ENCODE measurements at regions not wholly inside any gene's neighbourhood (a gene's known extent, or its start where the extent isn't known, plus 50 kb on each side); places are given as distances from the start of the nearest gene placed in this dataset.

GRCh38 chr1:4275083-4275482, 375.0 kb upstream of the C1orf174 start:
- Histone ChIP-seq H3K4me3 (ENCODE audit: low read length) (no peak overlapping the region), H3K9ac (ENCODE audit: low read length) (no peak overlapping the region), H3K4me1 (ENCODE audit: low read length) (peaks cover 10% of the 10 kb centered on the region), H3K9me3 (ENCODE audit: insufficient read depth, low read length) (peaks cover 11% of the 10 kb centered on the region; the same call in 1 of the 2 replicates), H2AFZ (ENCODE audit: low read depth, low read length) (no peak overlapping the region), H3K4me2 (ENCODE audit: low read length) (no peak overlapping the region), H3K27me3 (ENCODE audit: low read depth, low read length) (no peaks in the 10 kb centered on the region), H3K27ac (ENCODE audit: low read length) (no peak overlapping the region), H3K36me3 (replicated peaks; ENCODE audit: low read depth, low read length) (no peaks in the 10 kb centered on the region), H4K20me1 (ENCODE audit: insufficient read depth, low read length) (no peaks in the 10 kb centered on the region), H3K79me2 (ENCODE audit: low read length) (no peaks in the 10 kb centered on the region)
- TF ChIP-seq CTCF (IDR thresholded peaks at IDR 0.05; ENCODE audit: low read depth, low read length), result no peak
- no peak for TF ChIP-seq EZH2phosphoT487 (IDR thresholded peaks at IDR 0.05; ENCODE audit: low read depth)

- no peak overlapping the region for H2AFZ ChIP-seq (ENCODE audit: low read depth, low read length)
- no peak overlapping the region for H3K27ac ChIP-seq (ENCODE audit: low read length)
- H3K4me3 ChIP-seq (ENCODE audit: low read length), result no peak overlapping the region
- peaks cover 10% of the 10 kb centered on the region for H3K4me1 ChIP-seq (ENCODE audit: low read length)
- no peaks in the 10 kb centered on the region for H3K36me3 ChIP-seq (replicated peaks; ENCODE audit: low read depth, low read length)
- H3K9ac ChIP-seq (ENCODE audit: low read length), result no peak overlapping the region
- H3K79me2 ChIP-seq (ENCODE audit: low read length), result no peaks in the 10 kb centered on the region
- H4K20me1 ChIP-seq (ENCODE audit: insufficient read depth, low read length), result no peaks in the 10 kb centered on the region
- H3K4me2 ChIP-seq (ENCODE audit: low read length), result no peak overlapping the region
- TF ChIP-seq EZH2phosphoT487 (IDR thresholded peaks at IDR 0.05; ENCODE audit: low read depth) (no peak), CTCF (IDR thresholded peaks at IDR 0.05; ENCODE audit: low read depth, low read length) (no peak)
- H3K27me3 ChIP-seq (ENCODE audit: low read depth, low read length), result no peaks in the 10 kb centered on the region
- H3K9me3 ChIP-seq (ENCODE audit: insufficient read depth, low read length), result peaks cover 11% of the 10 kb centered on the region; the same call in 1 of the 2 replicates
These were observed 376.2 kb upstream of the C1orf174 start for GRCh38 chr1:4276238-4276637.

GRCh38 chr1:4277598-4277997, 376.8 kb upstream of the AJAP1 start:
- no peak overlapping the region for H3K4me3 ChIP-seq (ENCODE audit: low read length)
- H2AFZ ChIP-seq (ENCODE audit: low read depth, low read length), result no peak overlapping the region
- H3K9me3 ChIP-seq (ENCODE audit: insufficient read depth, low read length), result peaks cover 11% of the 10 kb centered on the region; the same call in 1 of the 2 replicates
- H3K79me2 ChIP-seq (ENCODE audit: low read length), result no peaks in the 10 kb centered on the region
- no peak overlapping the region for H3K9ac ChIP-seq (ENCODE audit: low read length)
- no peaks in the 10 kb centered on the region for H4K20me1 ChIP-seq (ENCODE audit: insufficient read depth, low read length)
- no peak overlapping the region for H3K4me2 ChIP-seq (ENCODE audit: low read length)
- no peak overlapping the region for H3K27ac ChIP-seq (ENCODE audit: low read length)
- no peaks in the 10 kb centered on the region for H3K36me3 ChIP-seq (replicated peaks; ENCODE audit: low read depth, low read length)
- TF ChIP-seq EZH2phosphoT487 (IDR thresholded peaks at IDR 0.05; ENCODE audit: low read depth), result no peak
- no peak for TF ChIP-seq CTCF (IDR thresholded peaks at IDR 0.05; ENCODE audit: low read depth, low read length)
- no peaks in the 10 kb centered on the region for H3K27me3 ChIP-seq (ENCODE audit: low read depth, low read length)
- peaks cover 10% of the 10 kb centered on the region for H3K4me1 ChIP-seq (ENCODE audit: low read length)

- Histone ChIP-seq H3K9ac (ENCODE audit: low read length) (no peak overlapping the region), H3K4me2 (ENCODE audit: low read length) (no peak overlapping the region), H3K27me3 (ENCODE audit: low read depth, low read length) (peaks cover 2% of the 10 kb centered on the region; the same call in 1 of the 2 replicates), H3K79me2 (ENCODE audit: low read length) (no peaks in the 10 kb centered on the region), H3K27ac (ENCODE audit: low read length) (no peak overlapping the region), H3K9me3 (ENCODE audit: insufficient read depth, low read length) (no peaks in the 10 kb centered on the region), H4K20me1 (ENCODE audit: insufficient read depth, low read length) (no peaks in the 10 kb centered on the region), H2AFZ (ENCODE audit: low read depth, low read length) (no peak overlapping the region), H3K36me3 (replicated peaks; ENCODE audit: low read depth, low read length) (no peaks in the 10 kb centered on the region), H3K4me1 (ENCODE audit: low read length) (no peaks in the 10 kb centered on the region), H3K4me3 (ENCODE audit: low read length) (no peak overlapping the region)
- no peak for TF ChIP-seq CTCF (IDR thresholded peaks at IDR 0.05; ENCODE audit: low read depth, low read length)
- no peak for TF ChIP-seq EZH2phosphoT487 (IDR thresholded peaks at IDR 0.05; ENCODE audit: low read depth)
These were observed 369.4 kb upstream of the AJAP1 start for GRCh38 chr1:4284976-4285375.
